ENCODE measurements at regions not wholly inside any gene's neighbourhood (a gene's known extent, or its start where the extent isn't known, plus 50 kb on each side); places are given as distances from the start of the nearest gene placed in this dataset.

DNA sequence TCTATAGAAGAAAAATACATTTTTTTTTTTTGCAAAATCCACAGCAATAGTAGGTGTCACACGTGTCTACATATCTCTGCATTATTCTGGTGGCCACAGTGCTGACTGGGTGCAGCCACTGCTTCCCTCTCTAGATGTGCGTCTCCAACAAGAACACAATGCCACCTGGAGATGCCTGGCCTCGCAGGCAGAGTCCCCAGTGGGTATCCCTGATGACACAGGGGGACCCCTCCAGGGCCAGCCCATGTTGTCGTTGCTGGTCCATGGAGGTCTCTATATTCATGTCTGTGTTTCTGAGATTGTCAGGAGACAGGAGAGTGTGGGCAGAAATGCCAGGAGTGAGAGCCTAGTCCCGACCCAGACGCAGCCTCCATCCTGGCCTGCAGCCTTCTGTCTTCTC is 345.9 kb upstream of the SHH start:
- DNase-seq, result no peak

DNA sequence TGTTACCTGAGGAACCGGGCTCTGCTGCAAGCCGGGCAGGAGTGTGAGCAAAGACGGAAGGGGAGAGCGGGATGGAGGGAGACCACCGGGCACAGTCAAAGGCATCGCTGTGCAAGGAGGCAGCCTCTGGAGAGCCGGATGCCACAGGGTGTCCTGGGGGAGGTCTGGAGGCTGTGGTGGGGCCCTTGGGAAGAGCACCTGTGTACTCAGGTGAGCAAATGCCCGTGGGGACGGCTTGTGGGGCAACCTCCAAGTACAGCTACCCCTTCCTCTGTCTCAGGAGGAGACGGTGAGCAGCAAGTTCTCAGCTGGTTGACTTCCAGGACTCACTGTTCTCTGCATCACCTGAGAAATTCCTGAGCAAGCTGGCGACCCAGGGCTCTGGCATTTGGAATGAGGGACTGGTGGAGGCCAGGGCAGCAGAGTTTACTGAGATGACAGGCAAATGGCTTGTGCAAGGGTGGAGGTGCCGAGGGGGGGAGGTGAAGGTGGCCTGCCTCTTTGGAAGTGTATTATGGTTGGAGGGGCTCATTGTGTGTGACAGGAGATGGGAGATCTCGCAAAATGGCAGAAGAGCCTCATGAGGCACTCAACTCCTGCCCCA is 345.2 kb upstream of the SHH start:
- no peak for DNase-seq

DNA sequence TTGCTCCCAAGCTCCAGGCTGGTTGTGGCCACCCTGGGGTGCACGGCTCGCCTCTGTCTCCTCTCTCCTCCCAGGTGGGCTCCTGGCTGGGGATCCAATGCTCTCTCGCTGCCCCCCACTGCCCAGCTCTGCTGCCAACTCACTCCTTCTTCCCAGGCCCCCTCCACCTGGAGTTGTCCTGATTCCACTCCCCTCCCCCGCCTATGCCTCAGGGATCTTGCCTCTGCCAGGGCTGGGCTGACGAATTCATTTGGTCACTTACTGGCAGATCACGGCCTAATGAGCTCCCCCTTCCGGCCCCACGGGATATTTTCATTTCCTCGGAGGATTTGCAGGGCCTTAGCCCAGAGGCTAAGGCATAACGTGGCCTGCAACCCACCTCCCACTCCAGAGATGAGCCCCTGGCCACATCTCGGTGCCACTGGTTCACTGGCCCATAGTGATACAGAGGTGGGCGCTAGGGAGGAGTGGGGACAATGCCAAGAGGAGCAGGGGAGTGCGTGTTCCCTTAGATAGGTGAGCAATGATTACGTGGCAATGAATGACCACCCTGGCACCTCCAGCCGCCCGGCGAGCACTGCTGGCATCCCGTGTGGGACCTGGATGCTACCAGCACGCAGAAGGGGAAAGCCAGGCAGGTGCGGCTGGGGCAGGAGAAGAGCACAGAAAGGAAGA is 344.6 kb upstream of the SHH start:
- peak in 20 of 51 donors; percentile 5 to 41 (median 20) for DNase-seq

DNA sequence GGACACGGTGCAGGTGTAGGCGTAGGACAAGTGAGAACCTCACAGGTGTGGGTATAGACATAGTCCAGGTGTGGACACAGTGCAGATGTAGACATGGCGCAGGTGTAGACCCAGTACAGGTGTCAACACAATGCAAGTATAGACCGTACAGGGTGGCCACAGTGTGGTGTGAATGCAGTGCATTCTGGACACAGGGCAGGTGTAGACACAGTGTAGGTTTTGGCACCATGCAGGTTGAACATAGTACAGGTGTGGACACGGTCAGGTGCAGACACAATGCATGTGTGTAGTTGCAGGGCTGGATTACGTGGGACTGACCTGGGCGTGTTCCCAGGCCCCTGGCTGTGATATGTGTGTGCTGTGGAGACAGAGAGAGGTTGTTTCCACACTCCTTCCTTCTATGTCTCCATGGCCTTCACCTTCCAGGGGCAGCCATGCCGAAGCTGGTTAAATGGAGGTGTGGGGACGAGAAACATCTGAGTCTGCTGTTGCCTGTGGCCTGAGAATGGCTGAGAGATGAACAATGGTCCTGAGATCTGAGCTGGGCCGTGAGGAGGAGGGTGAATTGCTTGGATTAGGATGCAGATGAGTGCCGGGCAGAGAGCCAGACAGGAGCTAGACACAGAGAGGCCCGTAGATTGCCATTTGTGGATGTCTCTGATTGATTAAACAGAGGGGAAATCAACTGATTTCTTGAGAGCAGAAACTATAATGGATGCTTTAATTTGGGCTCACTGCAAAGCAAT is 343.9 kb upstream of the SHH start:
- no peak for DNase-seq

GRCh38 chr7:156153590-156153989 is 341.3 kb upstream of the SHH start:
- DNase-seq, result no peak

- no peak for DNase-seq
These were observed 340.1 kb upstream of the SHH start for GRCh38 chr7:156152390-156152789.

- DNase-seq, result no peak
These were observed 339.4 kb upstream of the SHH start for GRCh38 chr7:156151658-156152057.

- DNase-seq, result no peak
These were observed 338.8 kb upstream of the SHH start for GRCh38 chr7:156151078-156151477.

GRCh38 chr7:156148995-156149394 is 336.7 kb upstream of the SHH start:
- no peak for DNase-seq

GRCh38 chr7:156148547-156148946 is 336.3 kb upstream of the SHH start:
- no peak for DNase-seq

GRCh38 chr7:156147756-156148504 is 335.7 kb upstream of the SHH start:
- no peak for DNase-seq

DNA sequence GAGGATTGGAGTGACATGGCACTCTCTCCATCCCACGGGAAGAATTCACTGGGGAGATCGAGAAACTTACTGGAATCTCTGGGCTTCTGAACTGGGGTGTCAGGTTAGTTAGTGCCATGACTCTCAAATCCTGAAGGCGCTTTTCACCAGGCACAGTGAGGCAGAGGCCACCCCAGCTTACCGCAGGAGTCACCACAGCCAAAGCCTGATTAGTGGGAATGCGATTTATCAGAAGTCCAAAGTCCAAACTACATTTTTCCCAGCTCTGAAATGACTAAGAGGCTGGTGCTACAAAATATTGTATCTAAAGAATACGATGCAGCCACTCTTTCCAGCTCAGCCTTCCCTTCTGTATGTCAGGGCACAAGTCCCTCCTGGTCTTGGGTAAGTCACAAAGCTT is 334.8 kb upstream of the SHH start:
- DNase-seq, result no peak

DNA sequence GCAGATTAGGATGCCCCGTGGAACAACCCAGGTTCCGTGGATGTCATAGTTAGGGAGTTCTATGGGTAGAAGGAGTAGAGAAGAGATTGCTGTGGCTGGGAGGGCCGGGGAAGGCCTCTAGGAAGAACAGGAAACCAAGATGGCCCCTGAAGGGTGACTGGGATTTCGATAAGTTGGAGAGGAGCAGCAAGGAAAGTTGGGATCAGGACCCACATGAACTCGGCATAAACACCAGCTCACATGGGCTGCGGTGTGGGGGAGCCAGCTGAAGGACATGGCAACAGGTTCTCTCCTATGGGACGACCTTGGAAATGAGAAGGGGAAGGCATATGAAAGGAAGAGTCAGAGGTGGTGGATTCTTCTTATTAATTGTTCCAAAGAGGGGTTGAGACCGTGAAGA is 333.7 kb upstream of the SHH start:
- DNase-seq, result no peak

GRCh38 chr7:156145184-156145583 is 332.9 kb upstream of the SHH start:
- no peak for DNase-seq

GRCh38 chr7:156143683-156144082 is 331.4 kb upstream of the SHH start:
- no peak for DNase-seq

GRCh38 chr7:156143158-156143557 is 330.9 kb upstream of the SHH start:
- no peak for DNase-seq

GRCh38 chr7:156141941-156142340 is 329.7 kb upstream of the SHH start:
- DNase-seq, result no peak

- DNase-seq, result no peak
These were observed 328.6 kb upstream of the SHH start for GRCh38 chr7:156140896-156141295.

DNA sequence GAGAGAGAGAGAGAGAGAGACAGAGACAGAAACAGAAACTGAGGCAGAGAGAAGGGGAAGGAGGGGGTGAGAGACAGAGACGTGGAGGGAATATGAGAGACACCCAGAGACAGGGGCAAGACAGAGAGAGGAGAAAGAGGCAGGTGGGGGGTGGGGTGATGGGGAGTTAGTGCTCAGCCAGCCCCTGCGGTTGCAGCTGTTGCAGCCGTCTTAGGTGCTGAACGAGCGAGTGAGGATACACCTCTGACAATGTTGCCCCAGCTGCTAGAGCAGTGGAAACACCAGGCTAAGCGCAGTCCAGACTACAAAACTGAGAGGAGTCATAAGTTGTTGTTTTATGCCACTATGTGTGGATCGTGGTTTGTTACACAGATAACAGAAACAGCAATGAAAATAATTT is 328.2 kb upstream of the SHH start:
- DNase-seq, result no peak

- no peak for DNase-seq
These were observed 327.4 kb upstream of the SHH start for GRCh38 chr7:156139633-156140032.

DNA sequence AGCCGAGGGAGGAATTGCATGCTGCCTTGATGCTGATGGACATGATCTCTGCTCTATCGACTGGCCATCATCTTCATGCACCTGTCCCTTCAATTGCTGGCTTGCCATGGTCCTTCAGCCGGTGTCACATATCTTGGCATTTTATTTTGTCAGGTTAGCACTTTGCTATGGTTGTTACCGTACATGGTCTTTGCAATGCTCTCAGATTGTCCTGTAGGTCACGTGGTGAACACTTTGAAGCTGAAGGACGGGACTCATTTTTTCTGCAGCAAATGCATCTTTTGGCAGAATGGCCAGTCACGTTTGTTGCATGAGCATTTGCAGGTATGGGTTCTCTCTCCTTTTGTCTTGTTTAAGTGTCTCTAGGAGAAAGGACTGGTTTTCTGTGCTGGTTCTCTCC is 326.8 kb upstream of the SHH start:
- no peak for DNase-seq

GRCh38 chr7:156131881-156132280 is 319.6 kb upstream of the SHH start:
- DNase-seq, result no peak
